GM12878 (cell line): ENCODE measurements at regions not wholly inside any gene's neighbourhood (a gene's known extent, or its start where the extent isn't known, plus 50 kb on each side); places are given as distances from the start of the nearest gene placed in this dataset.

Experiments used
- ATAC-seq: fragments of 200-7000 bp; cut with Tn5 transposase; 3 replicates; pipeline ENCODE4 v1.9.1; 2020; ENCODE audit warnings: mild to moderate bottlenecking, moderate library complexity
- BruUV-seq: library from RNA; stranded (reverse); fragments of 400-500 nt; replicated peaks from 2 replicates; lab custom pipeline; 2021; lab: Mats Ljungman, UMichigan
- CTCF ChIA-PET: fragments of 300-600 bp; sonication (Branson Sonifier 250); formaldehyde crosslinking; extraction: SDS; loops from one replicate; lab custom pipeline; 2021; ENCODE audit warnings: inconsistent platforms; lab: Yijun Ruan, JAX
- POLR2A ChIA-PET: fragments of 350-600 bp; formaldehyde crosslinking; extraction: SDS; loops from one replicate; lab custom pipeline; 2021; ENCODE audit warnings: inconsistent platforms; lab: Charles Lee
- RAD21 ChIA-PET: fragments of 300-600 bp; sonication (Branson Sonifier 250); formaldehyde crosslinking; loops from one replicate; lab custom pipeline; 2023; ENCODE audit warnings: antibody characterized with exemption; ENCODE audit not compliant: unreplicated experiment; lab: Charles Lee
- SMC1A ChIA-PET: fragments of 300-600 bp; sonication (Branson Sonifier 250); formaldehyde crosslinking; loops from one replicate; lab custom pipeline; 2023; ENCODE audit not compliant: unreplicated experiment, uncharacterized antibody; lab: Charles Lee
- DNase-seq: peaks from one replicate; pipeline ENCODE4 v3.0.0-alpha.2; 2011; ENCODE audit warnings: low read depth, low spot score
- FAIRE-seq: peaks from 3 replicates; lab custom pipeline; 2011; peaks lifted over from hg19 to GRCh38; lab: Jason Lieb, UNC
- H2AFZ ChIP-seq: 2 replicates; pipeline ENCODE4 v1.6.0; 2011; ENCODE audit warnings: low read depth, low read length, control low read depth; ENCODE audit not compliant: control insufficient read depth
- H3K27ac ChIP-seq: 2 replicates; pipeline ENCODE4 v1.5.1; 2011; ENCODE audit warnings: control low read depth; ENCODE audit not compliant: control insufficient read depth, insufficient read depth
- H3K27me3 ChIP-seq, 2 experiments: replicated peaks in 1 of 2; 2 replicates each; pipeline versions ENCODE4 v1.6.0 to v1.6.1; 2011; ENCODE audit warnings: low read length in 1 of 2; ENCODE audit not compliant: control insufficient read depth in 2 of 2, insufficient read depth in 2 of 2
- H3K36me3 ChIP-seq, 2 experiments: 2 replicates each; pipeline ENCODE4 v1.5.1; 2011; ENCODE audit warnings: low read length in 1 of 2; ENCODE audit not compliant: control insufficient read depth in 2 of 2, insufficient read depth in 2 of 2
- H3K4me1 ChIP-seq: 2 replicates; pipeline ENCODE4 v1.6.1; 2011; ENCODE audit warnings: mild to moderate bottlenecking, low read length, moderate library complexity, mixed read lengths; ENCODE audit not compliant: control insufficient read depth, insufficient read depth
- H3K4me2 ChIP-seq: 2 replicates; pipeline ENCODE4 v1.6.0; 2011; ENCODE audit warnings: control low read depth; ENCODE audit not compliant: control insufficient read depth, insufficient read depth
- H3K4me3 ChIP-seq: fragments of 200-600 bp; sonication (generic); 2 replicates; pipeline ENCODE4 v1.5.1; 2016
- H3K79me2 ChIP-seq: 2 replicates; pipeline ENCODE4 v1.6.0; 2011; ENCODE audit warnings: low read length; ENCODE audit not compliant: control insufficient read depth, insufficient read depth
- H3K9ac ChIP-seq: 2 replicates; pipeline ENCODE4 v1.8.0; 2011; ENCODE audit warnings: low read length, control low read depth, mixed read lengths; ENCODE audit not compliant: control insufficient read depth, insufficient read depth
- H3K9me3 ChIP-seq: replicated peaks from 3 replicates; pipeline ENCODE4 v1.5.1; 2011; ENCODE audit warnings: mild to moderate bottlenecking, low read length; ENCODE audit not compliant: control insufficient read depth, insufficient read depth
- H4K20me1 ChIP-seq: 2 replicates; pipeline ENCODE4 v1.6.0; 2011; ENCODE audit not compliant: control insufficient read depth, insufficient read depth
- BCL3 ChIP-seq: IDR thresholded peaks from 2 replicates; pipeline ENCODE4 v1.6.1; 2011; ENCODE audit warnings: borderline replicate concordance, low read depth, mild to moderate bottlenecking, moderate library complexity, low read length; ENCODE audit not compliant: insufficient read depth, poor library complexity, severe bottlenecking
- ELK1 ChIP-seq: IDR thresholded peaks from 2 replicates; pipeline ENCODE4 v1.6.1; 2012; ENCODE audit warnings: low read depth, low read length, improper control_type of control experiment
- FOS ChIP-seq: IDR thresholded peaks from 3 replicates; pipeline ENCODE4 v1.6.1; 2011; ENCODE audit warnings: borderline replicate concordance; ENCODE audit not compliant: insufficient read length; ENCODE audit errors: extremely low read depth
- KLF5 ChIP-seq: fragments of 450-650 bp; IDR thresholded peaks from 2 replicates; pipeline ENCODE4 v1.6.1; 2014; ENCODE audit warnings: mild to moderate bottlenecking; ENCODE audit not compliant: partially characterized antibody
- LARP7 ChIP-seq: fragments of 450-650 bp; IDR thresholded peaks from 2 replicates; pipeline ENCODE4 v1.6.1; 2017; ENCODE audit warnings: mild to moderate bottlenecking
- NR2C2 ChIP-seq: IDR thresholded peaks from 2 replicates; pipeline ENCODE4 v1.6.1; 2011; ENCODE audit warnings: borderline replicate concordance, low read depth; ENCODE audit not compliant: control insufficient read depth, insufficient read length
- PML ChIP-seq: IDR thresholded peaks from 2 replicates; pipeline ENCODE4 v1.6.1; 2012; ENCODE audit warnings: low read length, inconsistent platforms
- RELA ChIP-seq: fragments of 450-650 bp; IDR thresholded peaks from 2 replicates; pipeline ENCODE4 v1.8.0; 2014; ENCODE audit warnings: borderline replicate concordance; ENCODE audit not compliant: partially characterized antibody
- RELB ChIP-seq: fragments of 450-650 bp; IDR thresholded peaks from 2 replicates; pipeline ENCODE4 v1.6.1; 2017; ENCODE audit warnings: low read depth, mild to moderate bottlenecking, moderate library complexity
- RUNX3 ChIP-seq: IDR thresholded peaks from 2 replicates; pipeline ENCODE4 v1.6.1; 2012; ENCODE audit warnings: low read length, inconsistent platforms
- SMARCA5 ChIP-seq: fragments of 450-650 bp; IDR thresholded peaks from 2 replicates; pipeline ENCODE4 v1.6.1; 2017; ENCODE audit warnings: mild to moderate bottlenecking
- SMC3 ChIP-seq: IDR thresholded peaks from 2 replicates; pipeline ENCODE4 v1.6.1; 2011; ENCODE audit warnings: low read length, improper control_type of control experiment, borderline replicate concordance
- SRF ChIP-seq, 2 experiments: IDR thresholded peaks; 2 replicates each; pipeline ENCODE4 v1.6.1; 2011; ENCODE audit warnings: low read depth in 2 of 2, low read length in 2 of 2, mild to moderate bottlenecking in 1 of 2, moderate library complexity in 1 of 2
- SUPT20H ChIP-seq: IDR thresholded peaks from 2 replicates; pipeline ENCODE4 v1.6.1; 2011; ENCODE audit warnings: low read depth, mild to moderate bottlenecking, low read length, moderate library complexity, borderline replicate concordance; ENCODE audit not compliant: control insufficient read depth
- TBL1XR1 ChIP-seq: IDR thresholded peaks from 2 replicates; pipeline ENCODE4 v1.6.1; 2012; ENCODE audit warnings: low read depth, low read length, improper control_type of control experiment
- TCF7 ChIP-seq: IDR thresholded peaks from 2 replicates; pipeline ENCODE4 v1.6.1; 2014; ENCODE audit warnings: antibody characterized with exemption, borderline replicate concordance
- ZBTB4 ChIP-seq: fragments of 450-650 bp; formaldehyde crosslinking; IDR thresholded peaks from 2 replicates; pipeline ENCODE4 v1.4.0; 2022; ENCODE audit warnings: mild to moderate bottlenecking, moderate library complexity
- in situ Hi-C: fragments of 300-500 bp; cut with MboI; formaldehyde crosslinking; loops from 9 replicates; pipeline ENCODE4 v1.14.3; 2018; ENCODE audit warnings: mixed read lengths
- intact Hi-C: fragments of 100-400 bp; cut with micrococcal nuclease; formaldehyde crosslinking; loops from one replicate; pipeline ENCODE4 v1.14.2; 2022; ENCODE audit not compliant: unreplicated experiment

GRCh38 chr1:71339238-71339637 lies 258.4 kb upstream of the ZRANB2 start:
- H3K4me3 ChIP-seq: no peak overlapping the region
- ChIA-PET POLR2A (no interaction called here), RAD21 (no interaction called here), CTCF (no interaction called here)
- H3K27me3 ChIP-seq: no peaks in the 10 kb centered on the region
- DNase-seq: no peak
- no TSS peak for BruUV-seq
- H3K4me2 ChIP-seq: no peak overlapping the region
- H3K27ac ChIP-seq: no peak overlapping the region
- no peak overlapping the region for H3K9ac ChIP-seq
- no peak overlapping the region for H2AFZ ChIP-seq
- no peaks in the 10 kb centered on the region for H3K9me3 ChIP-seq
- no peaks in the 10 kb centered on the region for H3K79me2 ChIP-seq
- TF ChIP-seq PML (no peak), SUPT20H (no peak), ZBTB4 (no peak), TCF7 (no peak), SMARCA5 (no peak), SRF (IDR thresholded peaks at IDR 0.05; ENCODE audit: low read depth in 2 of 2, low read length in 2 of 2) (no peak), KLF5 (no peak), FOS (no peak), NR2C2 (no peak), BCL3 (no peak), RUNX3 (no peak), SMC3 (no peak), LARP7 (no peak), ELK1 (no peak), TBL1XR1 (no peak), RELA (no peak), RELB (no peak)
- TF ChIP-seq, all 136 proteins: peak for 0
- H4K20me1 ChIP-seq: no peaks in the 10 kb centered on the region
- no peaks in the 10 kb centered on the region for H3K36me3 ChIP-seq
- intact Hi-C loops (no loop called here), in situ Hi-C loops (no loop called here)
- H3K4me1 ChIP-seq: no peaks in the 10 kb centered on the region
- FAIRE-seq (no peak), ATAC-seq (no peak)
- SMC1A ChIA-PET: no interaction called here
